HG02870 (cell line): ENCODE measurements at regions not wholly inside any gene's neighbourhood (a gene's known extent, or its start where the extent isn't known, plus 50 kb on each side); places are given as distances from the start of the nearest gene placed in this dataset.
"Not testable (repeated sequence)": the region's sequence is repeated elsewhere in the genome, so short reads cannot be mapped to it uniquely, and the experiment has no call there.

Source experiments
- ATAC-seq: cut with Tn5 transposase; IDR thresholded peaks from one replicate; pipeline ENCODE4 v1.9.1; 2021; ENCODE audit warnings: mild to moderate bottlenecking, moderate library complexity; ENCODE audit not compliant: unreplicated experiment

DNA sequence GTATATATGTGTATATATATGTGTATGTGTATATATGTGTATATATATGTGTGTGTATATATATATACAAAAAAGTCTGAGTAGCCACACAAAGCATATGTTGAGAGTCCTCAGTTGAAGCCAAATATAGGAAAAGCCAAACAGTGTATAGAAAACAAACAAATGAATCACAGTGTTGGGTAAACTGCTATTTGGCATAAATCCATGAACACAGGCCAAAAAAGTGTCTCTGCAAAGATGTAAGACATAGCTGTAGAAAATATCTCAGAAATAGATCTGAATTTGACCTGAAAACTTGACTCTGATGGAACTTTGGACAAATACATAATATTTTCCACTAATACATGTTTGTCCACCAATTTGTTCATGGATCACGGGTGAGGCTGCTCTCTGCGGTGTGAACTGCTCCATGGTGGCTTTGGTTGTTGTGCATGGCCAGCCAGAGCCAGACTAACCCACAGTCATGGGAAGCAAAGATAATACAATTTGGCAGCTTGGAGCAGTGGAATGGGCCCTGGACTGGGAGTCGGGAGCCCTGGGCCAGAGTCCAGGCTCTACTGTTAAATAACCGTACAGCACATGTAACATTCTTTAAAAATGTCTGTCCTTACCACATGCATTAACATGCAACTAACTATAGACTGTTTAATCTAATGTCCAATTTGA is 76.9 kb upstream of the EED start:
- no peak for ATAC-seq

DNA sequence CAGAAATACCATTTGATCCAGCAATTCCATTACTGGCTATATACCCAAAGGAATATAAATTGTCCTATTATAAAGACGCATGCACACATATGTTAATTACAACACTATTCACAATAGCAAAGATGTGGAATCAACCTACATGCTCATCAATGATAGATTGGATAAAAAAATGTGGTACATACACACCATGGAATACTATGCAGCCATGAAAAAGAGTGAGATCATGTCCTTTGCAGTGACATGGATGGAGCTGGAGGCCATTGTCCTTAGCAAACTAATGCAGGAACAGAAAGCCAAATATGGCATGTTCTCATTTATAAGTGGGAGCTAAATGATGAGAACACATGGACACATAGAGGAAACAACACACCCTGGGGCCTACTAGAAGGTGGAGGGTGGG is 78.3 kb upstream of the EED start:
- not testable (repeated sequence) for ATAC-seq

DNA sequence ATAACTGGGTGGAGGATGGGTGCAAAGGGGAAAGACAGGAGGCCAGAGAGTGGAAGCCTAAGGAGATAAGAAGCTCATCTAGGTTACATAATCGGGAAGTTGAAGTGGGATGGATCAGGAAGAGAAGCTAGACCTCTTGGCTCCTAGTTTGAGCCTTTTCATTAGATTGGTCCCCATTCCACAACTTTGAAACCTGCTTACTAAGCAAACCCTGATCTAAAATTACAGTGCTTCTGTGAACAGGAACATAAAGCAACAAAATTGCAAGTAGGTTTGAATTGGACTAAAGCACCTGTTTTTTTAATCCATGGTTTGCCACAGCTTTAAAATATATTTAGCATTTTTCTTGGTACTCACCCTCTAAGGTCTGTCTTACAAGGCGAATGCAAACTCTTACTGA is 80.4 kb upstream of the EED start:
- no peak for ATAC-seq

- ATAC-seq = not testable (repeated sequence)
Measured at GRCh38 chr11:86163221-86163876, 81.2 kb upstream of the EED start.

GRCh38 chr11:86162239-86162638 is 82.3 kb upstream of the EED start:
- ATAC-seq = no peak

DNA sequence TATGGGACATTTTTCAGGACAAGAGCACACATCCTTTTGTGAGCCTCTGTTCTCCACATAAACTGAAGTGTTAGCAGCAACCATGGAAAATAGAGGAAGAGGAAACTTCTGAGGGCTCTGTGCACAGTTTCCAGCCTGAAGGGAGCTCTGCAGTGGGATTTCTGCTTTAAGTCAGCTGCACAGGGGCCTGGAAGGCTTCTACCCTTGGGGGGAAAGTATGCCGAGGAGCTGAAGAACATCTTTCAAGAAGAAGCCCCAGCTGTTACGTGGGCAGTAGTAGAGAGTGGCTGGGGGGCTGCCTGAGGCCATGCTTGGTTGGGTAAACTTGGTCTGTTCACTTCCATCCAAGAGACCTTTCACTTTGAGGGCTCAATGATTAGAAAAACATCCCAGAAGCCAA is 82.7 kb upstream of the EED start:
- ATAC-seq = no peak

GRCh38 chr11:86161336-86161735 is 83.2 kb upstream of the EED start:
- ATAC-seq = no peak

DNA sequence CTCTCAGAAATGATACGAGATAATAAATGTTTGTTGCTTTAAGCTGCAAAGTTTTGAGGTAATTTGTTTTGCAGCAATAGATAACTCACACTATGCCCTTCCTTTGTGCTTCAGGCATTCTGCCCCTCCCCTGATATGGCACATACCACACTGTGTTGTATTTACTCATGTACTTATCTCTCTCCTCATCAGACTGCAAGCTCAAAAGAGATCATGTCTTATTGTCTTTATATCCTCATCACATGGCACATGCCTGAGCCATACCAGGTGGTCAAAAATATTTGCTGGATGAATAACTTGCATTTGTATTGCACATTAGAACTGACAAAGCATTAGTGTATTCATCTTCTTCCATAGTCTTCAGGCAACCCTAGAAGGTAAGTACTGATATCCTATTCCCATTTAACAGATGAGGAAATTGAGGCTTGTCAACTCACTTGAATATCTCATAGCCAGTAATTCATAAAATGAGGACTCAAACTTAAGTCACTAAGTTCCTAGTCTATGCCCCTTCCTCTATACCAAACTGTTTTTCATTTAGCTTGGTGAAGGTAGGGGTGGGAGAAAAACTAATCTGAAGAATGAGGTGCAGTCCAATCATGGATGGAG is 83.9 kb upstream of the EED start:
- no peak for ATAC-seq

- ATAC-seq = no peak
Measured at GRCh38 chr11:86159581-86159891, 85.0 kb upstream of the EED start.

GRCh38 chr11:86158704-86159580 is 85.6 kb upstream of the EED start:
- ATAC-seq = no peak

GRCh38 chr11:86157797-86158378 is 86.7 kb upstream of the EED start:
- no peak for ATAC-seq

DNA sequence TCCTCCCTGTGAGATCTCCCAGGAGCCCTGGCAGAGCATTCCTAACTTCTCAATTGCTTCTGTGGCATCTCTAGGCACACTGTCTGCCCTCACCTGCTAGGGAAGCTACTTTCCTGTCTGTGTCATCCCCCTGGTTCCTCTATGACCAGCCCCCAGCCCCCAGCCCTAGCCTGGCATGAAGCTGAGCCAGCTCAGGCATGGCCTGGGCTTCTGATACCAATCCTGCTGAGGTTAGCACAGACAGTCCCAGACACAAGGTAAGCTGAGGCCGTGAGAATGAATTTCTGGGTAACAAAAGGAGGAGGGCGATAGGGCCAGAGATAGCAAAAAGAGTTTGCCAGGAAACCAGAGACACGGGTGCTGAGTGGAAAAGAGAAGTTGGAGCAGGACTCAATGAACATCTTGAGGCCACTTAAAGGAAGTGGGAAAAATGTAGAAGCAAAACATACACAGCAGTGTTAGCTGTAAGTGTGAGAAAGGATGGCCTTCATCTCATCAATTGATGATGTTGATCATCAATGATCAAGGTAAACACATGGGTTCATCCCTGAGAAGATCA is 87.6 kb upstream of the PICALM start:
- ATAC-seq = no peak

- ATAC-seq = no peak
Measured at GRCh38 chr11:86155200-86155844, 86.4 kb upstream of the PICALM start.

GRCh38 chr11:86153439-86153838 is 84.6 kb upstream of the PICALM start:
- no peak for ATAC-seq

- ATAC-seq = no peak
Measured at GRCh38 chr11:86152901-86153300, 84.0 kb upstream of the PICALM start.

GRCh38 chr11:86152006-86152862 is 83.3 kb upstream of the PICALM start:
- no peak for ATAC-seq

DNA sequence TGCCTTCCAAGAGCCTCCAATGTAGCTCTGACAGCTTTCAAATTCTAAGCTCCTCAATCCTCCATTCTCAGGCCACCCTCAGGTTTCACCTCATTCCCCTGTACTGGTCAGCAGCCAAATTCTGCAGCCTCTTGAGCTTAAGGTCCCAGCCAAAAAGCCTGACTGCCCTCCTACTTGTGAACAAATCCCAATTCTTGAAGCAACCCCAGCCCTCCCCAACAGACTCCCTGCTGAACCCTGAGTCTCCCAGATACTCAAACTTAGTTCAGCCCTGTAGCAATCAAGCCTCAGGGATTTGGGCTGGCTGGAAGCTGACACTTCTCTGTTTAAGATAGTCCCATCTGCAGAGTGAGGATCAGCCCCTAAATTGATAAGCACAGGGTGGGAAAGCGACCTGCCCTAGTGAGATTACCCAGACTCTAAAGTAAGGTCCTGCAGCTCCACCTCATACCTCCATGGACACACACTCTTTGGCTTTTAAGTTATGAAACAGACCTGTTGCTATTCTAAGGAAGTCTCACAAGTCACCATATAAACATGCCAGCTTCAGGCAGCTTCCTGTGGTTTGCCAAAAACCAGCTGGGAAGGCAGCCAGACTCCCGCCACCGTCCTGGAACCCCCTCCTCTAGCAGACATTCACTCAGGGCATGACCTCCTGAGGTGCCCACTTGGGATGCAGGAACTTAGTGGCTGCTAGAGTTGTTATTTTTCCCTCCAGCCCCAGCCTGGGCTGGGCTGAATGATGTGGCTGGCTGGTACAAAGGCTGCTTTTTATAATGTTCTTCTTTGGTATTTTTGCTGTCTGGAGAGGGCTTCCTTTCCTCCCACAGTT is 82.5 kb upstream of the PICALM start:
- no peak for ATAC-seq

DNA sequence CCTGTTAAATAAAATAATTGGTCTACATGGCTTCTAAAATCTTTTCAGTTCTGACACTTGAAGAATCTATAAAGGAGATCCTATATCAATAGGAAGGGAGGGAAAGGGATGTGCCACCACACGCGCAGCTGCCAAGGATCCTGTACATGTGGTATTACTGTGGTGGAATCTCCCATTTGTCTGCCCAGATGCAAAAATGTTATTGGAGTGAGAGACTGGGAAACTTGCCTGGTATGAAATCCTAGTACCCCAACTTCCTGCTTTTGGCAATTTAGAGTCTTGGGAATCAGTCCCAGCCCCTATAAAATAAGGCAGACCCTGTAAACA is 81.9 kb upstream of the PICALM start:
- no peak for ATAC-seq

DNA sequence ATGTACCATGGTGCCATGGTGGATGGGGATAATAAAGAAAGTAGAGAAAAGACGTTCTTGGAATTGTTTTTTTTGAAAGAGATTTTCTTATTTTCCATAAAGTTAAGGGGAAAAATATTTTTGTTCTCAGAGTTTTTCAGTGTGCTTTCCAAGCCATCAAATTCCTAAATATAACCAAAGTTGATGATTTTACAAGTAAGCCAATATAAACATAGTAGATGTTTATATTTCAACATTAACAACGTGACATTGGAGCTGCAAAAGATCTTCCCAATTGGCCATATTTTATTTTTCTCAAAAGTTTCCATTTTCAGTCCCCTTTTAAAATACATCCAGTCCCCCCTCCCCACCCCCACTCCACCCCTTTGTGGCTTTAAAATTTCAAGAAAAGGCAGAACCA is 80.9 kb upstream of the PICALM start:
- no peak for ATAC-seq
